Limb (tissue), 2 donors: ENCODE measurements at regions not wholly inside any gene's neighbourhood (a gene's known extent, or its start where the extent isn't known, plus 50 kb on each side); places are given as distances from the start of the nearest gene placed in this dataset.
A peak's percentile ranks its signal among the peaks of the same experiment; 100 is the strongest.
"Not testable (repeated sequence)": the region's sequence is repeated elsewhere in the genome, so short reads cannot be mapped to it uniquely, and the experiment has no call there.

Source experiments
- DNase-seq, 2 donors: peaks; one replicate each; pipeline ENCODE4 v3.0.0-alpha.2; 2016; ENCODE audit errors: extremely low spot score in 2 of 2

DNA sequence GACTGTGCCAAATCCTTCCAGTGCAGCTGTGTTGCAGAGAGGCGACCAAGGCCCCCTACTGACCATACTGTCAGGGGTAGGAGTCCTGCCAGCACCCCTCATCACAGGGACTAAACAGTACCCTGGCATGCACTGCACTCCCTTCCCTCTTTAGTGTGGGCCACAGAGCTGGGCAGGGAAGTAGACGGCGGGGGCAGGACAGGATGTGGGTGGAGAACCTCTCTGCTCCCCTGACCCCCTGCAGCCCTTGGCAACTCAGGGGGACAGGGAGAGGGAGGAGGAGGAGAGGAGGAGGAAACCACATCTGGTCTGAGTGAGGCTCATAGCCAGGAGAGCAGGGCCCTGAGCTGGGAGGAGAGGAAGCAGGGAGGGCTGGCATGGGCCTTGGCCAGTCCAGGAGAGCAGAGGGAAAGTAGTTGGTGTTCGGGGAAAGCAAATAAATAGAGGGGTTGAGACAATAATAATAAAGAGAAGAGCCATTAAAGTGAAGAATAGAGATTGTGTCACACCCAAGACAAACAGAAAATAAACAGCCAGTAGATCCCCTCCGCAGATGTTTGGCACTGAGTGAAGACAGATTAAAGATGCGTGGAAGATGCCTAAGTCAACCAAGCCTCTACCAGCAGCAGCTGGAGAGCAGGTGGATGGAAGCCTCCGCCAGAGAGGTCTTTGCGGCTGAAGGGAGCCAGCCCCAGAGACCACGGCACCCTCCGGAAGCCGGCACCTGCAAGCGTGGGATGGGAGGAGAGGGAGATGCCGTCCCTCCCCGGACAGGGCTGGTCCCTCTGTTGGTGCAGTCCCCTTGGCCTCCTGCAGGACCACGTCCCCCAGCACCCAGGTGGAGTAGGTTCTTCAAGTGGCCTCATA lies 61.5 kb downstream of the RPUSD4 start:
- DNase-seq: no peak

DNA sequence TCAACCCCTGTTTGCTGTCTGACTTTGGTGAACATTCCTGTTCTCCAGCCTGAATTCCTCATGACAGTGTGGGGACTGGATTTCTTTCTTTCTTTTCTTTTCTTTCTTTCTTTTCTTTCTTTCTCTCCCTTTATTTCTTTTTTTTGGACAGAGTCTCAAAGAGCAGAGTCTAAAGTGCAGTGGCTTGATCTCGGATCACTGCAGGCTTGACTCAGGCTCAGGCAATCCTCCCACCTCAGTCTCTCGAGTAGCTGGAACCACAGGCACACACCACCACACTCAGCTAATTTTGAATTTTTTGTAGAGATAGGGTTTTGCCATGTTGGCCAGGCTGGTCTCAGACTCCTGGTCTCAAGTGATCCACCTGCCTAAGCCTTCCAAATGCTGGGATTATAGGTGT lies 63.1 kb downstream of the RPUSD4 start:
- no peak for DNase-seq

DNA sequence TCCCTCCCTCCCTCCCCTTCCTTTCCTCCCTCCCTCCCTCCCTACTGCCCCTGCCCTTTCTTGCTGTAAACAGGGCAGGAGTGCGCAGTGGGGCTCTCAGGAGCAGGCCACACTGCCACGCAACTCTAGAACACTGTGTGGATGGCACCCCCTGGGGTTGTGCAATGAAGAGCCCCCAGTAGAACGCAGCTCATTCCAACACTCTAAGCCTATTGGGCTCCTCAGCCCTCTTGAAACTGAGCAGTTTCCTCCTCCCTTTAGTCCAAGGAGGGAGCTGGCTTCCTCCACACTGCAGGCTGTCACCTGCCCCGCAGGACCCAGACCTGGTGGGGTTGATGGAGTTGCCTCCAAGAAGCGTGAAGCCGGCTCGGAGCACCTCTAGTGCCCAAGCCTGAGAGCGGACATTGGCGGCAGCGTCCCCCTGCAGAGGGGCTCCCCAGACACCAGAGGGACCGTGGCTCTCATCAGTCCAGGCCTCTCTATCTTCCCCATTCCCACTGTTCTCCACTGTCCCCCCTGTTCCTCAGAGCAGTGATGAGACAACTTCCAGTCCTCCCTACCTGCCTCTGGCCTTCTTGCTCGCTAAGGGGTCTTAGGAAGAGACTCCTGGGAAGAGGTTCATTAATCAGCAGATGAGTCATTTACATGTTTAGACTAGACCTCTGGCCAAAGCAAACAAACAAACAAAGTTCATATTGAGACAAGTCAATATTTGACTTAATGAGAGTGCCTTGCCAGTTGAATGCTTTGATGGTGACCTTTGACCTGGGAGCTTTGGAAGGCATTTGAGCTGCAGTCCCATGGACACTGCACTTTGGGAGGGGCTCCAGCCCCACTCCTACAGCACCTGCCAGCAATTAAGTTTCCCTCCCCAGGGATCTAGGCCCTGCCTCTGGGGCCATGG lies 64.0 kb downstream of the RPUSD4 start:
- DNase-seq: no peak

DNA sequence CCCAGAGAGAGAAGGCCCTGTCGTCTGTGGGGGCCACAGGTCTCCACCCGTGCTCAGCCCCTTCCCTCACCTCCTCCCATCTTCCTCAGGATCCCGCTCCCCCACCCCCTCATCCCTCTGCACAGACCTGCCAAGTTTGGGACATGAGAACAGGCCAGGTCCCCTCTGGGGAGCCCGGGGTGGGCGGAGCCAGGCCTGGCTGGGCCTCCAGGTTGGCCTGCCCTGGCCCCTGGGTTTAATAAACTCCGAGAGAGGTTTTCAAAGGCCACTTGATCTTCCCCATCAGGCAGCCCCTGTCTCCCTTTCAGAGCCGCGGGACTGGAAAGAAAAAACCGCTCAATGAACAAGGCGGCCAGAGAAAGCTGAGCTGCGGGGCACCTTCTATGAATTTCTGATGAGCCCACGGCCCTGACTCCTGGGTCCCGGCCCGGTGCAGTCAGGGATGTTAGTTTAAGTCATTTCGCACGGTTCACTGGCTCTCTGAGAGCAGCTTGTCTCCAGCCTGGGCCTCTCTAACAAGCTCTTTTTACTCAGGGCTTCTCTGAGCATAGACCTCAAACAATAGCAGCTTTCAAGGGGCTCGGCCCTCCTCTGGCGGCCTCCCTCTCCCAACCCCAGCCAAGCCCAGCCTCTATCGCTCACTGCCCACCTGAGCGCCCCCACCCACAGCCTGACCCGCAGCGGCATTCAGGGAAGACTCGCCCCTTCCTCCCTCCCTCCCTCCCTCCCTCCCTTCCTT lies 64.8 kb downstream of the RPUSD4 start:
- DNase-seq: peak in 1 of 2 donors; percentile 76

DNA sequence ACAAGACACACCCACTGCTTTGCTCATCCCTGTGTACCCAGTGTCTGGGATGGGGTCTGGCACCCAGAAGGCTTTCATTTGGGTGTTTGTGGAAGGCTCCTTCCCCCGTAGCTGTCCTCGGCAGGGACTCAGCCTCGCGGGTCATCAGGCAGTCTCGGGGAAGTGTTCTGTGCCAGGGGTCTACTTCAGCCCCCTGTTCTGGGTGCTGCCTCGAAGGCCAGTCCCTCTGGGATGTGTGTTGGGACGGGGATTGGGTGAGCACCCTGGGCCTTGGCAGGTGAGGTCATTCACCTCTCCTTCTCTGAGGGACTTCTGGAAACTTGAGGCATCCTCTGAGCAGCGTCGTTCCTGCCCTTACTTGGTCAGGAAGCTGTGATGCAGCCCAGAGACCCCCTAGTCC lies 65.5 kb downstream of the RPUSD4 start:
- no peak for DNase-seq

DNA sequence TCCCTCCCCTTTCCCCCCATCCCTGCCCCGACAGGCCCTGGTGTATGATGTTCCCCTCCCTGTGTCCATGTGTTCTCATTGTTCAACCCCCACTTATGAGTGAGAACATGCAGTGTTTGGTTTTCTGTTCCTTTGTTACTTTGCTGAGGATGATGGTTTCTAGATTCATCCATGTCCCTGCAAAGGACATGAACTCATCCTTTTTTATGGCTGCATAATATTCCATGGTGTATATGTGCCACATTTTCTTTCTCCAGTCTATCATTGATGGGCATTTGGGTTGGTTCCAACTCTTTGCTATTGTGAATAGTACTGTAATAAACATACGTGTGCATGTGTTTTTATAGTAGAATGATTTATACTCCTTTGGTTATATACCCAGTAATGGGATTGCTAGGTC lies 68.0 kb downstream of the RPUSD4 start:
- not testable (repeated sequence) for DNase-seq

DNA sequence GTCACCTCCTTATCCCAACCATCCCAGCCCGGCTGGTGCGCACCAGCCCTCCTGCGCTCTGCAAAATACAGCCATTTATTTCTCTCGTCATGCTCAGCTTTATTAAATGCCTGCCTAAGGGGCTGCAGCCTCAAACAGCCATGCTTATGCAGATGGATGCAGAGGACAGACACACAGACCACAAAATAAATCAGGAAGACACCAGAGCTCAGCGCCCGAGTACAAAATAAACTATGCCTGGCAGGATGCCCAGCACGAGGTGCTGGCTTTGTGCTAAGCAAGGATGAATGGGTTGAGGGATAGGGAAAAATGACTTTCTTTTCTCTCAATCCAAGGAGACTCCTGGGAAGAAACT lies 70.5 kb downstream of the RPUSD4 start:
- peak; percentile 76 to 78 for DNase-seq

DNA sequence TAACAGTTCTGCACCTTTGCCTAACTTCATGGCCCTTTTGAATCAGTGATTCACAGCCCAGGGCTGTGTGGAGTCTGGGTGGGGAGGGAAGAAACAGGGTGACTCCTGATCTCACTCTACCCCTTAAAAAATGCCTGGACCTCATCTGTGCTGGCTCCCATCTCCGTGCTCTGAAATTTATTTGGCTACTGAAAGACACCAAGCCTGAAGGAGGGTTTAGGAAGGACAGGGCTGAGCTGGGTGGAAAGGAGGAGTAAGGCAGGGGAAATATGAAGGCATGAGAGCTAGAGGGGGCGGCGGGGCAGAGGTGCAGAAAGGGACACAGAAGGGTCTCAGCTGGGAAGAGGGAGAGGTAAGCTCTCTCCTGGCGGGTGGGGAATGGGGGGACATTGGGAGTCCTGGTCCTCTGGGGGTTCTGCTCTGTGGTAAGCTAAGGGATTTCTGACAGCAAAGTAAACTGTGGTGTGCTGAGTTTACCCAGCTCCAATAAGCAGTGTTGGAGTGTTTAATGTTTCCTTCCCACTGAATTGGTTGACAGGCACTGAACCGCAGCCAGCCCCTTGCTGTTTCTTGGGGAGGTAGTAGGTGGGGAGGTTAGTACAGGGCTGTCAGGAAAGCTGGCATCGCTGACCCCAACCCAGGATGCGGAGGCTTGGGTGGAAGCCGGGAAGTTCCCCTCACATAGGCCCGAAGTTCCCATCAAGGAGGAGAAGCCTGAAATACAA lies 71.1 kb downstream of the RPUSD4 start:
- DNase-seq: no peak

DNA sequence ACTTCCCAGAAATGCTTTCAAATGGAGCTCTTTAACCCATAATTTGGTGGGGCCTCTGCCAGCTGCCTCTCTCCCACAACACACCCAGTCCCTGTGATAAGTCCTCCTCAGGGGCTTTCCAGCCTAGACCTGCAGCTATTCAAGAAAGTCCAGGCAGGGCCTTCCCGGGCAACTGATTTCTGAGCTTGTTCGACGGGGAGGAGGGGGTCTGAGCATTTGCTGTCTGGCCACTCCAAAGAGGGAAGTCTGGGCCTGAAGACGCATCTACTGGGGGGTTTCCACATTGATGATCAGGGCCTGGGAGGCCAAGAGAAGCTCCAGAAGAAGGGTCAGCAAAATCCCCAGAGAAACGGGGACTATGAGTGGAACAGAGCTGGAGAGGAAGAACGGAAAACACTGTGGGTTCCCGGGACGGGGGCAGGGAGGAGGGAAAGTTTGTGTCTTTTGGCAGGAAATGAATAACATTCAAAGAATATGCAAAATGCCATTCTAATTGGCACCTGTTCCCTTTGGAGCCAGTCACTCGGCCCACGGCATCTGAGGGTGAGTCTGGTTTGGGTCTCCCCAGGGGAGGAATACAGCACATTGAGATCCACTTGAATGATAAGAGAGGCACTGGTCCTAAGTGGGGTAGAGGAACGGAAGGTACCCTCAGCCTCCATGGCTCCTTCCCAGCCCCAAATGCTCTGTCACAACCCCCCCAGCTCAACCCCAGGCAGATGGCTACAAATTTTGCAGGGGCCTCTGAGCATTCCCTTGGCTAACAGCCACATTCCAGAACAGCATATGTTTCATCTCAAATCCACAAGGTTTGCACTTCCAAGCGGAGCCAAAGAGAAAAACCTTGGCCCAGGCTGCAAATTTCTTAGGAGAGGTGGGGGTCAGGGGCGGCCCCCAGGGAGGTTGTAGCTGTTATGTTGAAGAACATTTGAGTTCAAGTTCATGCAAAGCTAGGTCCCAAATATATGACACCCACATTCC lies 72.0 kb downstream of the RPUSD4 start:
- peak; percentile 80 to 92 for DNase-seq

DNA sequence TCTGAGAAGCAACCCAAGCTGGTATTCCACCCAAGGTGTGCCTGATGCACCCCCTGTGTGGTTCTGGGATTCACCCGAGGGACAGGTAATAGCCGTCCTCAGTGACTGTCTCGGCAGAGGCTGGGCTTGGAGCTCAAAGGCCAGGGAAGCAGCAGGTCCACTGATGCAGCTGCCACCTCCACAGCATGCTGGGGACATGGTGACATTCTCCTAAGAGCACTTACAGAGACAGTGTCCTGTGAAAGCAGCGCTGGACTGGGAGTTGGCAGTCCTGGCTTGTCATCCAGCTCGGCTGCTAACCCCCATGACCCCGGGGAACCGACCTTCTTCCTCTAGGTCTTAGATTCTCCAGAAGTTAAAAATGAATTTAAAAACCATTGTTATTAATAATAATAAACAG lies 72.8 kb downstream of the RPUSD4 start:
- DNase-seq: no peak

DNA sequence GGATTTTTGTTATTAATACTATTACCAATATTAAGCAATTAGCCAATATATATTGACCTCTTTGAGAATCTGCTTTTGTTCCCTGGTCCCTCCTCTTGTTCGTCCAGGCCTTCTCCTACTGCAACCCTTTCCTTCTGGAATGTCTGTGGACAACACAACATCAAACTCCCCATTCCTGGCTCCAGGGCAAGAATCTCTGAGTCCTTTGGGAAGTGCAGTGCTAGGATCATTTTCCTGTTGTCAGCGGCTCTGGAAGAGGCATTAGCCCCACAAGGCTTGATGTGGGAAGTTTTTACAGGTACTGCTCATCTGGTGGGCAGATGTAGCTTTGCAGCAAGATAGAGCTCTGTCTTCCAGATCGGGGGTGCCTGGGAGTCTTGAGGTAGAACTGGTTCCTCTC lies 74.3 kb downstream of the RPUSD4 start:
- DNase-seq: peak in 1 of 2 donors; percentile 45

DNA sequence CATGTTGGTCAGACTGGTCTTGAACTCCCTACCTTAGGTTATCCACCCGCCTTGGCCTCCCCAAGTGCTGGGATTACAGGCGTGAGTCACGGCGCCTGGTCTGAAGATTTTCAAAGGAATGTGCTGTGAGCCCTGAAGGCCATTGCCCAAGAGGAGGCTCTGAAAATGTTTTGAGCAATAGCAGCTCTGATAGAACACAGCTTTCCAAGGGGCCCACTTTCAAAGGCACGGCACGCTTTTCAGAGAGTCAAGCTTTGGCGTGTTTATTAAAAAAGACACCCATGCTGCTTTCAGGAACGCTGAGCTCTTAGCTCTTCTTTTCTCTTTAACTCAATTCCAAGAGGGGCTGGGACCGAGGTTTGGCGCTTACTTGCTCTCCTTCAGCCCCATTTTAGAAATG lies 73.8 kb upstream of the CDON start:
- peak in 1 of 2 donors; percentile 37 for DNase-seq

DNA sequence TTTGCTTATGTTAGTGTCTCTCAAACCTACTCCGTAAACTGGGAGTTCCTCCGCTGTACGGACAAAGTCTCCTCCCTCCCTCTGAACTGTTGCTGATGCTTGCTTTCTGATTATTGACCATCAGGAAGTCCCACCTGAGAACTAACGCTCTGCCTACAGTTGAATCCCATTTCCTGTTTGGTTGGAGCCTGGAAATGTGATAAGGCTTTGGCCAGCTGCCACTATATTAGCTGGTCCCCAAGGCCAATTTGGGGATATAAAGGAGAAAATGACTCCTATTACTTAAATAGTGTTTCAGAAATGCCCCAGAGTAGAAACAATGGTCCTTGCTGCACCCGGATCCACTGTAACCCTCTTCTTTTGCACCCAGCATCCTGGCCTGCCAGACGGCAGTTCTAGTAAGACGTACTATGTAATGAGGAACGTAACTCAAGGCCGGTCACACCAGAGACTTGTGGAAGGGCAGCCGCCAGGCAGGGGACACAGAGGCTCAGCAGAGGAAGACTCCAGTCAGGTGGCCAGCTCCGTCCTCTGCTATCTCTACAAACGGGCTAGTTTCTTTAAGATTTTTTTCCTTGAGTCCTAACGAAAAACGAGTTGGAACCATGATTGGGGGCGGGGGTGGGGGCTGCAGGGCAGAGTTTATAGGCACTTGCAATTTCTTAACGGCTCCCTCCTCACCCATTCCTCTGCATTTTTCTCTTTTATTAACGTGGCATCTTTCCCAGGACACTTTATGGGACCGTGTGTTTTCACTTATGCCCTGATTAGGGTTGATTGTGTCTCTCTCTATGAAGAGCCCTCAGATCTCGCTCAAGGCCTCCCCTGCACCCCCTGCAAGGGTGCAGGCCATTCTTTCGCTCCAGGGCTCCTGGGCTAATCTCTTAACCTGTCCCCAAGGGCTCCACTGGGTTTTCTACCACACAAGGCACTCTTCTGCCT lies 72.8 kb upstream of the CDON start:
- DNase-seq: peak in 1 of 2 donors; percentile 44

DNA sequence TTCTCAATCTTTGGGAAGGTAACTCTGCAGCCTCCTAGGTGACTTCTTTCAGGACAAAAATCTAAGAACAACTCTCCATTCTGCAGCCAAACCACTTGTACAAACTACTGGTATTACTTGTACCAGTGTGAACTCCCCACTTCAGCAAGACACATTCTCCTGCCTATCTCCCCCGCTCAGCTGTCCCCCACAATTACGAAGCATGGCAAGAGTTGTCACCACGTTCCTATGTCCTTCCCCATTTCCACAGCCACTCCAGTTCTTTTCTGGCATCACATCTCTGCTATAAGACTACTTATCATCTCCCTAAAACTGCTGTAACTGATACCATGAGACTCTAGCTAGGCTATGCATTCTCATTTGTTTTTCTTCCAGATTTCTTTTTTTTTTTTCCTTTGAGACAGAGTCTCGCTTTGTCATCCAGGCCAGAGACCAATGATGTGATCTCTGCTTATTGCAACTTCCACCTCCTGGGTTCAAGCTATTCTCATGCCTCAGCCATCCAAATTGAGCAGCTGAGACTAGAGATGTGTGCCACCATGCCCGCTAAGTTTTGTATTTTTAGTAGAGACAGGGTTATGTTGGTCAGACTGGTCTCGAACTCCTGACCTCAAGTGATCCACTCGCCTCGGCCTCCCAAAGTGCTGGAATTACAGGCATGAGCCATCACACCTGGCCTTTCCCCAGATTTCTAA lies 71.9 kb upstream of the CDON start:
- peak in 1 of 2 donors; percentile 37 for DNase-seq

DNA sequence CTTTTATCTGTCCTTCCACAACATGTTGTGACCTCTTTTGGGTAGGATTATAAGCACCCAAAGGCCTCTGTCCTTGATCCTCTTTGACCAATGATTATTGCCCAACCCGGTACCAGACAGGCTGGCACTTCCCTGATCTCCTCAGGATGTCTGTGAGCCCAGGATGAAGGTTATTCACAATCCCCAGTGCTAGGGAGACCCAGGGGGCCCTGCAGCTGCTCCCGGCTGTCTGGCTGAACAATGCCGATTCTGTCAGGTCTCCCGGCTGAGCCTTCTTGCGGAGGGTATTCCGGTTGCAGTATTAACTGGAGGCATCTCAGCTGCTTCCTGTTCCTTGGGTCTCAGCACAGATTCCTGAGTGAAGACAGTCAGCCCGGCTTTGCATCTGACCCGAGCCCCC lies 71.2 kb upstream of the CDON start:
- DNase-seq: no peak

DNA sequence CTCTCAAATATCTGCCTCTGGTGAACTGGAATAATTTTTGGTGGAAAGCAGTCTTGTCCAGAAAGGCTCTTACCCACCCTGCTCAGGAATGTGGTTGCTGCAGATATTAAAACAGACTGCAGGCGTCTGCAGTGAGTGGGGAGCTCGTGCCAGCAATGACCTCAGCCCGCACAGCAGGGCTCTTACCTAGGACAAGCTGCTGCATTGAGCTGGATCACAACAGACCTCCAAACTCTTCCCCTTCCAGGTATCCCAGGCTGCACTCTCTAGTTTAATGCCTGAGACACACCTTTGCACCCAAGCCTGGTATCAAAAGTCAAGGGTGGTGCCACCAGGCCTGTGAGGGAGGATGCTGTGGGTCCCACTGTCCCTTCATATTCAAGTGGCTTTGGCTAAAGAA lies 69.7 kb upstream of the CDON start:
- DNase-seq: peak; percentile 35 to 76

DNA sequence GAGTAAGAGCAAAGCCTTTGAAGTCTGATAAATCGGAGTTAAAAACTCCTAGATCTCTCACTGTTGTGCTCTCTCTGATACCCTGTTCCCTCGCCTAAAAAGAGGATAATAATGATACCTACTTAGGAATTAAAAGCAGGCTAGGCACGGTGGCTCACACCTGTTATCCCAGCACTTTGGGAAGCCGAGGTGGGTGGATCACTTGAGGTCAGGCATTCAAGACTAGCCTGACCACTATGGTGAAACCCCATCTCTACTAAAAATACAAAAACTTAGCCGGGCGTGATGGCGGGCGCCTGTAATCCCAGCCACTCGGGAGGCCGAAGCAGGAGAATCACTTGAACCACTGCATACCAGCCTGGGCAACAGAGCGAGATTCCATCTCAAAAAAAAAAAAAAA lies 68.1 kb upstream of the CDON start:
- DNase-seq: not testable (repeated sequence)
